ENCODE measurements at regions not wholly inside any gene's neighbourhood (a gene's known extent, or its start where the extent isn't known, plus 50 kb on each side); places are given as distances from the start of the nearest gene placed in this dataset.

DNA sequence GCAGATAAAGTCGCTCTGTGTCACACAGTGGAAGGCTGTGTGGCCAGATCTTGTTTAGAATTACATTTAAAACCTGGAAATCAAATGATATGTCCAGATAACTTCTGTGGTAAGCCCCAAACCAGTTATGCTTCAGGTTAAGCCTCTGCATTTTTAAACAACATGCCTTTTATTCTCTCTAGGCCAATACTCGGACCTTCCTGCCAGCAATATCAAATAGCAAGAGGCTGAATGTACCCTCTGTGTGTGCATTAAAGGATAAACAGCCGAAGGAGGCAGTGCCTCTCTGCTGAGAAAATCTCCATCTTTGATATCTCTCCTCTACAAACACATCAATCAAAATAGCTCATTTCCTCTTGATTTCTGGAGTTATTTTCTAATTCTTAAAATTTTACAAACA is 67.1 kb upstream of the TMEM260 start:
- DNase-seq, result no peak

DNA sequence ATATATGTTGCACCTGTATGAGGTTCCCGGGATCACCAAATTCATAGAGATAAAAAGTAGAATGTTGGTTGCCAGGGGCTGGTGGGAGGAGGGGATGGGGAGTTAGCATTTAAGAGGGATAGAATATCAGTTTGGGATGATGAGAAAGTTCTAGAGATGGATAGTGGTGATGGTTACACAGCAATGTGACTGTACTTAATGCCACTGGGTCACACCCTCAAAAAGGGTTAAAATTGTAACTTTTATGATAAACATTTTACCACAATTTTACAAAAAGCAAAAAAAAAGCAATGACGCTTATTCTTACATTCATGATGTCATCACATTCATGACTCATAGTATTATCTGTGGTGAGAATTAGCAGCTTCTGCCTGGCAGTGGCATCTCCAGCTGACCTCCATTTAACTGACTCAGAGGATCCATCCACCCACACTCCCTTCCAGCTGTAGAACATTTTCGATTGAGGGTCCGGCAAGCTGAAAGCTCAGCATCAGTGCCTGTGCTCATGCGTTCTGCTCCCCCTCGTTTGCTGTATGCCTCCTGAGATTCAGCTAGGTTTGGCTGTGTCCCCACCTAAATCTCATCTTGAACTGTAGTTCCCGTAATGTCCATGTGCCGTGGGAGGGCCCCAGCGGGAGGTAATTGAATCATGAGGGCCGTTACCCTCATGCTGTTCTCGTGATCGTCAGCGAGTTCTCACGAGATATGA is 64.8 kb upstream of the TMEM260 start:
- DNase-seq, result no peak

GRCh38 chr14:56515739-56516138 is 63.9 kb upstream of the TMEM260 start:
- no peak for DNase-seq

GRCh38 chr14:56522403-56522802 is 57.2 kb upstream of the TMEM260 start:
- no peak for DNase-seq

- no peak for DNase-seq
Measured at GRCh38 chr14:56524971-56525677, 54.5 kb upstream of the TMEM260 start.

DNA sequence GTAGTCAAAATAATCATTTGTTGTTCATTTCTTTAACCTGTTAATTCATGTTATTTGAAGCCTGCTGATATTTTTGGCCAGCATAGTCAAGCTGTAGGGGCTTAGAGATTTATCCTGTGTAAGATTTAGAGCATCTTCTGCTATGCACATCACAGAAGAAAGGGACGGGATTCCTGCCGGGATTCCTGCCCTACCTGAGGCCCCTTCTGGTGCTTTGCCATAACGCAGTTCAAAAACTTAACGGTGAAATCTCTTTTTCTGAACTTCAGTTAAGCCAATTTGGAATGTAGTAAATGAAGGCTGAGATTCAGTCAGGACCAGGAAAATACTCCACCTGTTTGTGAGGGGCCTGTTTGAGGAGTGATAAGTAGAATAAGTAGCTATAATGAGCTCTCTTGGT is 50.7 kb upstream of the TMEM260 start:
- DNase-seq, result no peak
